ENCODE measurements at regions not wholly inside any gene's neighbourhood (a gene's known extent, or its start where the extent isn't known, plus 50 kb on each side); places are given as distances from the start of the nearest gene placed in this dataset.

GRCh38 chr15:77798151-77798835 is 165.6 kb upstream of the LINGO1 start:
- TF ChIP-seq CTCF (IDR thresholded peaks at IDR 0.05; ENCODE audit: insufficient read depth, low read depth, low read length): no peak
- no peak overlapping the region for H3K4me3 ChIP-seq (ENCODE audit: low read depth, low read length)
- no peak for DNase-seq (ENCODE audit: low read depth)

- no peak overlapping the region for H3K4me3 ChIP-seq (ENCODE audit: low read depth, low read length)
- TF ChIP-seq CTCF (IDR thresholded peaks at IDR 0.05; ENCODE audit: insufficient read depth, low read depth, low read length): no peak
- no peak for DNase-seq (ENCODE audit: low read depth)
These were observed 164.6 kb upstream of the LINGO1 start for GRCh38 chr15:77797270-77797669.

- DNase-seq (ENCODE audit: low read depth): no peak
- TF ChIP-seq CTCF (IDR thresholded peaks at IDR 0.05; ENCODE audit: insufficient read depth, low read depth, low read length): no peak
These were observed 163.5 kb upstream of the LINGO1 start for GRCh38 chr15:77796046-77796729.

GRCh38 chr15:77795446-77795845 is 162.7 kb upstream of the LINGO1 start:
- no peak for TF ChIP-seq CTCF (IDR thresholded peaks at IDR 0.05; ENCODE audit: insufficient read depth, low read depth, low read length)
- DNase-seq (ENCODE audit: low read depth): no peak
- no peak overlapping the region for H3K4me3 ChIP-seq (ENCODE audit: low read depth, low read length)

More at GRCh38 chr15:77796046-77796729, 163.5 kb upstream of the LINGO1 start:
- no peak overlapping the region for H3K4me3 ChIP-seq (ENCODE audit: low read depth, low read length)

GRCh38 chr15:77791941-77792340 is 159.2 kb upstream of the LINGO1 start:
- H3K4me3 ChIP-seq (ENCODE audit: low read depth, low read length): no peak overlapping the region
- no peak for TF ChIP-seq CTCF (IDR thresholded peaks at IDR 0.05; ENCODE audit: insufficient read depth, low read depth, low read length)
- no peak for DNase-seq (ENCODE audit: low read depth)

- no peak overlapping the region for H3K4me3 ChIP-seq (ENCODE audit: low read depth, low read length)
- no peak for DNase-seq (ENCODE audit: low read depth)
- TF ChIP-seq CTCF (IDR thresholded peaks at IDR 0.05; ENCODE audit: insufficient read depth, low read depth, low read length): no peak
These were observed 157.8 kb upstream of the LINGO1 start for GRCh38 chr15:77790481-77790880.

Data from fibroblast of villous mesenchyme (primary cell).